Activated T-cell treated with anti-CD3 and anti-CD28 coated beads, Interleukin-2, amount 50 U/mL, for 72 hours (primary cell): ENCODE measurements at regions not wholly inside any gene's neighbourhood (a gene's known extent, or its start where the extent isn't known, plus 50 kb on each side); places are given as distances from the start of the nearest gene placed in this dataset.

Experiments used
- ATAC-seq, 2 donors: fragments of 150-1000 bp; cut with Tn5 transposase; replicated peaks in 1 of 2; 2 replicates each; pipeline ENCODE4 v1.10.0; 2021; ENCODE audit warnings: moderate library complexity in 2 of 2, mild to moderate bottlenecking in 1 of 2
- DNase-seq, 2 donors: peaks; one replicate each; pipeline ENCODE4 v3.0.0; 2021 to 2022; ENCODE audit warnings: mixed read lengths in 1 of 2
- H3K27ac Mint-ChIP-seq: one replicate; pipeline ENCODE4 v1.8.0; 2022; ENCODE audit warnings: mild to moderate bottlenecking, moderate library complexity, mixed read lengths
- H3K27me3 Mint-ChIP-seq: one replicate; pipeline ENCODE4 v1.8.0; 2022; ENCODE audit warnings: low read depth, mixed read lengths
- H3K36me3 Mint-ChIP-seq, 2 donors: one replicate each; pipeline ENCODE4 v1.8.0; 2022; ENCODE audit warnings: mixed read lengths in 2 of 2, mild to moderate bottlenecking in 1 of 2; ENCODE audit not compliant: insufficient read depth in 2 of 2
- H3K4me1 Mint-ChIP-seq: one replicate; pipeline ENCODE4 v1.8.0; 2022; ENCODE audit warnings: low read depth, mixed read lengths
- H3K4me3 Mint-ChIP-seq, 2 donors: one replicate each; pipeline ENCODE4 v1.8.0; 2022; ENCODE audit warnings: mild to moderate bottlenecking in 2 of 2, mixed read lengths in 2 of 2, moderate library complexity in 2 of 2
- H3K9me3 Mint-ChIP-seq, 2 donors: one replicate each; pipeline ENCODE4 v1.8.0; 2022; ENCODE audit warnings: mixed read lengths in 2 of 2

- no peak for DNase-seq
- peaks cover 1 to 2% of the 10 kb centered on the region in 2 donors for H3K36me3 Mint-ChIP-seq
- ATAC-seq, result no peak
- no peak overlapping the region for H3K27ac Mint-ChIP-seq
- H3K9me3 Mint-ChIP-seq, result no peaks in the 10 kb centered on the region
- no peaks in the 10 kb centered on the region for H3K27me3 Mint-ChIP-seq
- H3K4me3 Mint-ChIP-seq, result no peak overlapping the region
- no peaks in the 10 kb centered on the region for H3K4me1 Mint-ChIP-seq
These were observed 93.0 kb downstream of the SLC25A47 start for GRCh38 chr14:100416081-100416680.

- peaks cover 1 to 2% of the 10 kb centered on the region in 2 donors for H3K36me3 Mint-ChIP-seq
These were observed 94.1 kb downstream of the SLC25A47 start for GRCh38 chr14:100416921-100417860.

GRCh38 chr14:100419856-100420255 is 96.7 kb downstream of the SLC25A47 start:
- no peak overlapping the region for H3K27ac Mint-ChIP-seq
- peaks cover 4% of the 10 kb centered on the region for H3K4me1 Mint-ChIP-seq

More at GRCh38 chr14:100416921-100417860, 94.1 kb downstream of the SLC25A47 start:
- DNase-seq (no peak), ATAC-seq (no peak)
- no peaks in the 10 kb centered on the region for H3K9me3 Mint-ChIP-seq
- no peak overlapping the region for H3K27ac Mint-ChIP-seq
- no peaks in the 10 kb centered on the region for H3K4me1 Mint-ChIP-seq
- no peak overlapping the region for H3K4me3 Mint-ChIP-seq
- H3K27me3 Mint-ChIP-seq, result no peaks in the 10 kb centered on the region

GRCh38 chr14:100421756-100422470 is 98.8 kb downstream of the SLC25A47 start:
- Mint-ChIP-seq H3K36me3 (peaks cover 1 to 2% of the 10 kb centered on the region in 2 donors), H3K27ac (peak overlapping the region; percentile 10), H3K4me1 (peaks cover 7% of the 10 kb centered on the region), H3K4me3 (no peak overlapping the region), H3K9me3 (no peaks in the 10 kb centered on the region), H3K27me3 (no peaks in the 10 kb centered on the region)
- no peak for ATAC-seq
- no peak for DNase-seq

More at GRCh38 chr14:100419856-100420255, 96.7 kb downstream of the SLC25A47 start:
- peaks cover 1 to 2% of the 10 kb centered on the region in 2 donors for H3K36me3 Mint-ChIP-seq
- no peak overlapping the region for H3K4me3 Mint-ChIP-seq
- H3K27me3 Mint-ChIP-seq, result no peaks in the 10 kb centered on the region
- no peak for DNase-seq
- no peaks in the 10 kb centered on the region for H3K9me3 Mint-ChIP-seq
- ATAC-seq, result no peak

GRCh38 chr14:100422556-100423316 is 99.6 kb downstream of the SLC25A47 start:
- no peak overlapping the region for H3K4me3 Mint-ChIP-seq

GRCh38 chr14:100423317-100424010 is 100.3 kb downstream of the SLC25A47 start:
- no peaks in the 10 kb centered on the region for H3K9me3 Mint-ChIP-seq
- ATAC-seq, result no peak
- peaks cover 7% of the 10 kb centered on the region for H3K4me1 Mint-ChIP-seq
- no peak overlapping the region for H3K27ac Mint-ChIP-seq
- H3K27me3 Mint-ChIP-seq, result no peaks in the 10 kb centered on the region
- H3K4me3 Mint-ChIP-seq, result no peak overlapping the region
- no peak for DNase-seq
- peaks cover 1 to 2% of the 10 kb centered on the region in 2 donors for H3K36me3 Mint-ChIP-seq

More at GRCh38 chr14:100422556-100423316, 99.6 kb downstream of the SLC25A47 start:
- peaks cover 7% of the 10 kb centered on the region for H3K4me1 Mint-ChIP-seq
- no peaks in the 10 kb centered on the region for H3K9me3 Mint-ChIP-seq
- H3K27me3 Mint-ChIP-seq, result no peaks in the 10 kb centered on the region
- peaks cover 1 to 2% of the 10 kb centered on the region in 2 donors for H3K36me3 Mint-ChIP-seq
- ATAC-seq, result no peak
- H3K27ac Mint-ChIP-seq, result no peak overlapping the region
- DNase-seq, result no peak

GRCh38 chr14:100424504-100425428 is 101.6 kb downstream of the SLC25A47 start:
- Mint-ChIP-seq H3K9me3 (no peaks in the 10 kb centered on the region), H3K4me3 (no peak overlapping the region), H3K4me1 (peaks cover 7% of the 10 kb centered on the region), H3K36me3 (no peaks in the 10 kb centered on the region), H3K27me3 (no peaks in the 10 kb centered on the region), H3K27ac (peak overlapping the region; percentile 0)
- no peak for DNase-seq
- ATAC-seq, result peak in 1 of 2 donors; percentile 54

- H3K9me3 Mint-ChIP-seq, result no peaks in the 10 kb centered on the region
- no peaks in the 10 kb centered on the region for H3K36me3 Mint-ChIP-seq
- peaks cover 7% of the 10 kb centered on the region for H3K4me1 Mint-ChIP-seq
- H3K27ac Mint-ChIP-seq, result no peak overlapping the region
- ATAC-seq, result no peak
- no peak for DNase-seq
- H3K27me3 Mint-ChIP-seq, result no peaks in the 10 kb centered on the region
- H3K4me3 Mint-ChIP-seq, result no peak overlapping the region
These were observed 102.3 kb downstream of the SLC25A47 start for GRCh38 chr14:100425429-100425827.

GRCh38 chr14:100426314-100426713 is 103.2 kb downstream of the SLC25A47 start:
- peaks cover 7% of the 10 kb centered on the region for H3K4me1 Mint-ChIP-seq
- H3K27me3 Mint-ChIP-seq, result no peaks in the 10 kb centered on the region
- no peaks in the 10 kb centered on the region for H3K36me3 Mint-ChIP-seq
- no peak overlapping the region for H3K4me3 Mint-ChIP-seq
- H3K27ac Mint-ChIP-seq, result no peak overlapping the region
- H3K9me3 Mint-ChIP-seq, result no peaks in the 10 kb centered on the region
- DNase-seq (no peak), ATAC-seq (no peak)

- H3K27ac Mint-ChIP-seq, result no peak overlapping the region
- peaks cover 7% of the 10 kb centered on the region for H3K4me1 Mint-ChIP-seq
- DNase-seq, result no peak
- no peak overlapping the region for H3K4me3 Mint-ChIP-seq
- no peaks in the 10 kb centered on the region for H3K9me3 Mint-ChIP-seq
- H3K27me3 Mint-ChIP-seq, result no peaks in the 10 kb centered on the region
- no peak for ATAC-seq
- H3K36me3 Mint-ChIP-seq, result no peaks in the 10 kb centered on the region
These were observed 104.0 kb downstream of the SLC25A47 start for GRCh38 chr14:100427166-100427565.

GRCh38 chr14:100428727-100429126 is 105.6 kb downstream of the SLC25A47 start:
- DNase-seq (peak in 1 of 2 donors; percentile 34), ATAC-seq (peak; percentile 40 to 92)
- Mint-ChIP-seq H3K4me3 (no peak overlapping the region), H3K27ac (peak overlapping the region; percentile 66), H3K4me1 (peaks cover 7% of the 10 kb centered on the region), H3K27me3 (no peaks in the 10 kb centered on the region), H3K9me3 (no peaks in the 10 kb centered on the region), H3K36me3 (no peaks in the 10 kb centered on the region)
